A549 (cell line): ENCODE measurements at regions not wholly inside any gene's neighbourhood (a gene's known extent, or its start where the extent isn't known, plus 50 kb on each side); places are given as distances from the start of the nearest gene placed in this dataset.

ENCODE experiments used
- ATAC-seq, 2 experiments: fragments of 200-7000 bp in 1 of 2; fragments of >200 bp in 1 of 2; cut with Nextera tagmentation in 1 of 2; cut with Tn5 transposase in 1 of 2; 3 replicates each; pipeline versions ENCODE4 v1.8.0 to v1.9.1; 2018 to 2020; ENCODE audit warnings: mild to moderate bottlenecking in 1 of 2, moderate library complexity in 1 of 2
- CTCF ChIA-PET: fragments of 300-600 bp; sonication (Branson Sonifier 250); formaldehyde crosslinking; extraction: SDS; loops from one replicate; lab custom pipeline; 2021; ENCODE audit warnings: antibody characterized with exemption, inconsistent platforms; lab: Yijun Ruan, JAX
- POLR2A ChIA-PET: fragments of 350-600 bp; formaldehyde crosslinking; extraction: SDS; loops from one replicate; lab custom pipeline; 2021; ENCODE audit warnings: antibody characterized with exemption, inconsistent platforms; lab: Yijun Ruan, JAX
- DNase-seq, 2 experiments: peaks; one replicate each; pipeline versions ENCODE4 v3.0.0 to v3.0.0-alpha.2; 2011 to 2016; ENCODE audit warnings: low read depth in 1 of 2, low spot score in 1 of 2
- FAIRE-seq: peaks from 2 replicates; lab custom pipeline; 2011; peaks lifted over from hg19 to GRCh38; lab: Jason Lieb, UNC
- H3K27ac ChIP-seq, 2 experiments: fragments of >200 bp; sonication (Bioruptor Twin); formaldehyde crosslinking; 3 replicates each; pipeline ENCODE4 v1.5.1; 2016 to 2017
- H3K4me1 ChIP-seq: fragments of >200 bp; sonication (Bioruptor Twin); formaldehyde crosslinking; 3 replicates; pipeline ENCODE4 v1.6.1; 2016
- H3K4me2 ChIP-seq: fragments of >200 bp; sonication (Bioruptor Twin); formaldehyde crosslinking; 3 replicates; pipeline ENCODE4 v1.6.1; 2016
- H3K4me3 ChIP-seq: fragments of >200 bp; sonication (Bioruptor Twin); formaldehyde crosslinking; 3 replicates; pipeline ENCODE4 v1.5.1; 2016
- H3K9me3 ChIP-seq: fragments of >200 bp; sonication (Bioruptor Twin); formaldehyde crosslinking; 3 replicates; pipeline ENCODE4 v1.6.1; 2016
- BHLHE40 ChIP-seq: IDR thresholded peaks from 2 replicates; pipeline ENCODE4 v1.6.1; 2012; ENCODE audit warnings: low read depth, low read length, inconsistent platforms
- CEBPB ChIP-seq, 2 experiments: fragments of >200 bp in 1 of 2; sonication (Bioruptor Twin) in 1 of 2; formaldehyde crosslinking in 1 of 2; IDR thresholded peaks; 2 replicates each; pipeline ENCODE4 v1.6.1; 2012 to 2016
- CHD2 ChIP-seq: fragments of 150-350 bp; IDR thresholded peaks from 2 replicates; pipeline ENCODE4 v1.6.1; 2014; ENCODE audit warnings: low read length; ENCODE audit not compliant: partially characterized antibody
- EHF ChIP-seq: fragments of 250-450 bp; sonication (Bioruptor Pico); IDR thresholded peaks from 2 replicates; pipeline ENCODE4 v1.5.0; 2020; ENCODE audit warnings: mild to moderate bottlenecking
- FOSB ChIP-seq: fragments of 250-450 bp; sonication (Bioruptor Pico); IDR thresholded peaks from 2 replicates; pipeline ENCODE4 v1.5.0; 2020; ENCODE audit warnings: mild to moderate bottlenecking, moderate library complexity
- FOXS1 ChIP-seq: fragments of 250-450 bp; sonication (Bioruptor Pico); IDR thresholded peaks from 2 replicates; pipeline ENCODE4 v1.5.0; 2020; ENCODE audit warnings: mild to moderate bottlenecking, moderate library complexity
- GATA3 ChIP-seq: IDR thresholded peaks from 2 replicates; pipeline ENCODE4 v1.6.1; 2012; ENCODE audit warnings: borderline replicate concordance
- HDAC2 ChIP-seq: fragments of 200-600 bp; sonication (generic); IDR thresholded peaks from 2 replicates; pipeline ENCODE4 v1.6.1; 2016
- HOXA7 ChIP-seq: fragments of 250-450 bp; sonication (Bioruptor Pico); IDR thresholded peaks from 2 replicates; pipeline ENCODE4 v1.5.0; 2020; ENCODE audit warnings: mild to moderate bottlenecking, moderate library complexity
- HOXB13 ChIP-seq: fragments of 250-450 bp; sonication (Bioruptor Pico); IDR thresholded peaks from 2 replicates; pipeline ENCODE4 v1.5.0; 2020; ENCODE audit warnings: low read depth, mild to moderate bottlenecking, moderate library complexity
- JUN ChIP-seq, 2 experiments: fragments of >200 bp; sonication (Bioruptor Twin); formaldehyde crosslinking; IDR thresholded peaks; 2 replicates in 1 of 2; 3 replicates in 1 of 2; pipeline ENCODE4 v1.6.1; 2016 to 2017
- KDM5A ChIP-seq: fragments of 200-600 bp; sonication (generic); IDR thresholded peaks from 2 replicates; pipeline ENCODE4 v1.6.1; 2016; ENCODE audit warnings: antibody characterized with exemption, mild to moderate bottlenecking
- MAFK ChIP-seq: fragments of 450-650 bp; IDR thresholded peaks from 2 replicates; pipeline ENCODE4 v1.6.1; 2014; ENCODE audit not compliant: partially characterized antibody
- MYC ChIP-seq: IDR thresholded peaks from 2 replicates; pipeline ENCODE4 v1.6.1; 2012; ENCODE audit warnings: mild to moderate bottlenecking, inconsistent platforms, low read length, improper control_type of control experiment, borderline replicate concordance
- NPAS2 ChIP-seq: fragments of 250-450 bp; sonication (Bioruptor Pico); IDR thresholded peaks from 2 replicates; pipeline ENCODE4 v1.8.0; 2022; ENCODE audit warnings: mild to moderate bottlenecking, moderate library complexity, borderline replicate concordance
- PHF8 ChIP-seq: fragments of 200-600 bp; sonication (generic); IDR thresholded peaks from 2 replicates; pipeline ENCODE4 v1.6.1; 2016; ENCODE audit warnings: low read depth, mild to moderate bottlenecking, antibody characterized with exemption, moderate library complexity, borderline replicate concordance
- RARB ChIP-seq: fragments of 250-450 bp; sonication (Bioruptor Pico); IDR thresholded peaks from 2 replicates; pipeline ENCODE4 v1.8.0; 2021; ENCODE audit warnings: mild to moderate bottlenecking, moderate library complexity
- RFX5 ChIP-seq: fragments of 450-650 bp; IDR thresholded peaks from 2 replicates; pipeline ENCODE4 v1.7.1; 2014; ENCODE audit warnings: antibody characterized with exemption, mild to moderate bottlenecking, moderate library complexity
- SREBF2 ChIP-seq: fragments of 450-650 bp; IDR thresholded peaks from 2 replicates; pipeline ENCODE4 v1.6.1; 2014; ENCODE audit warnings: mild to moderate bottlenecking, moderate library complexity
- TFCP2L1 ChIP-seq: fragments of 250-450 bp; sonication (Bioruptor Pico); IDR thresholded peaks from 2 replicates; pipeline ENCODE4 v1.5.0; 2021; ENCODE audit warnings: mild to moderate bottlenecking
- TP53 ChIP-seq: fragments of 250-450 bp; sonication (Bioruptor Pico); IDR thresholded peaks from 2 replicates; pipeline ENCODE4 v1.5.0; 2021; ENCODE audit warnings: mild to moderate bottlenecking, moderate library complexity
- ZNF302 ChIP-seq: fragments of 250-450 bp; sonication (Bioruptor Pico); IDR thresholded peaks from 2 replicates; pipeline ENCODE4 v1.9.0; 2021; ENCODE audit warnings: inconsistent platforms, mild to moderate bottlenecking, moderate library complexity
- ZSCAN20 ChIP-seq: fragments of 250-450 bp; sonication (Bioruptor Pico); IDR thresholded peaks from 2 replicates; pipeline ENCODE4 v1.8.0; 2022; ENCODE audit warnings: mild to moderate bottlenecking, moderate library complexity
- whole genome bisulfite sequencing: methylation state at CpG from one replicate; pipeline ENCODE4 v1.1.6; 2017; ENCODE audit errors: missing lambda C conversion rate; 5-methylcytosine and 5-hydroxymethylcytosine counted together
- TF ChIP-seq, protein P1 (sequence below): fragments of 250-450 bp; sonication (Bioruptor Pico); IDR thresholded peaks from 2 replicates; pipeline ENCODE4 v1.5.0; 2021; ENCODE audit warnings: mild to moderate bottlenecking, moderate library complexity, borderline replicate concordance
- TF ChIP-seq, protein P2 (sequence below): IDR thresholded peaks from 2 replicates; pipeline ENCODE4 v1.6.1; 2012; ENCODE audit warnings: low read depth, borderline replicate concordance
- TF ChIP-seq, protein P3 (sequence below): fragments of >200 bp; sonication (Bioruptor Twin); formaldehyde crosslinking; IDR thresholded peaks from 3 replicates; pipeline ENCODE4 v1.6.1; 2016
- TF ChIP-seq, protein P4 (sequence below): fragments of 150-350 bp; IDR thresholded peaks from 2 replicates; pipeline ENCODE4 v1.6.1; 2014; ENCODE audit warnings: low read depth, mild to moderate bottlenecking, low read length
- TF ChIP-seq, protein P5 (sequence below): fragments of 450-650 bp; IDR thresholded peaks from 2 replicates; pipeline ENCODE4 v1.6.1; 2014; ENCODE audit warnings: antibody characterized with exemption
- TF ChIP-seq, protein P6 (sequence below): fragments of >200 bp; sonication (Bioruptor Twin); formaldehyde crosslinking; IDR thresholded peaks from 2 replicates; pipeline ENCODE4 v1.6.1; 2016

DNA sequence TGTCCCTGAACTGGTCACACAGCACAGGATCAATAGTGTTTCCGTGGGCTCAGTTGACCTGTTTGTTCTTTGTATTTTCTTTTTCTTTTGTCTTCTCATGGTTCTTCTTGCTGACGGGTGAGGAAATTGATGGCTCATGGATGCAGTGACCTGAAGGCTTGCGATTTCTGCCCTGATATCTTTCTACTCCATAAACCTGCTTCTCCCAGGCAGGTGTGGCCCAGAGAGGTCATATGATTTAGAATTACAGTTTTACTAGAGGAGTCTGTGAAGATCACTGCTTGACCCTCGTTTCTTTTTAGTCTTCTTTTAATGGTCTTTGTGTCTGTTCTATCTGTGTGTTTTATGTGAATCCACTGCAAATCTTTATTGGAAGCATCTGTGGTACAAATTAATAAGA is 195.1 kb upstream of the KLF6 start:
- no peak for FAIRE-seq
- H3K27ac ChIP-seq: no peak overlapping the region
- no peak for DNase-seq
- no peaks in the 10 kb centered on the region for H3K4me1 ChIP-seq
- WGBS: 71% methylated on average over 4 of the region's 4 CpGs
- TF ChIP-seq CHD2 (no peak), RFX5 (no peak), BHLHE40 (no peak), MAFK (no peak), HOXB13 (CRISPR knock-in tag) (no peak), HDAC2 (no peak), MYC (no peak), FOXS1 (CRISPR knock-in tag) (no peak), FOSB (CRISPR knock-in tag) (no peak), PHF8 (no peak), KDM5A (no peak), RARB (CRISPR knock-in tag) (no peak), NPAS2 (CRISPR knock-in tag) (no peak)
- TF ChIP-seq, protein P1, sequence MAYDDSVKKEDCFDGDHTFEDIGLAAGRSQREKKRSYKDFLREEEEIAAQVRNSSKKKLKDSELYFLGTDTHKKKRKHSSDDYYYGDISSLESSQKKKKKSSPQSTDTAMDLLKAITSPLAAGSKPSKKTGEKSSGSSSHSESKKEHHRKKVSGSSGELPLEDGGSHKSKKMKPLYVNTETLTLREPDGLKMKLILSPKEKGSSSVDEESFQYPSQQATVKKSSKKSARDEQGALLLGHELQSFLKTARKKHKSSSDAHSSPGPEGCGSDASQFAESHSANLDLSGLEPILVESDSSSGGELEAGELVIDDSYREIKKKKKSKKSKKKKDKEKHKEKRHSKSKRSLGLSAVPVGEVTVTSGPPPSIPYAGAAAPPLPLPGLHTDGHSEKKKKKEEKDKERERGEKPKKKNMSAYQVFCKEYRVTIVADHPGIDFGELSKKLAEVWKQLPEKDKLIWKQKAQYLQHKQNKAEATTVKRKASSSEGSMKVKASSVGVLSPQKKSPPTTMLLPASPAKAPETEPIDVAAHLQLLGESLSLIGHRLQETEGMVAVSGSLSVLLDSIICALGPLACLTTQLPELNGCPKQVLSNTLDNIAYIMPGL: no peak
- TF ChIP-seq, protein P2, sequence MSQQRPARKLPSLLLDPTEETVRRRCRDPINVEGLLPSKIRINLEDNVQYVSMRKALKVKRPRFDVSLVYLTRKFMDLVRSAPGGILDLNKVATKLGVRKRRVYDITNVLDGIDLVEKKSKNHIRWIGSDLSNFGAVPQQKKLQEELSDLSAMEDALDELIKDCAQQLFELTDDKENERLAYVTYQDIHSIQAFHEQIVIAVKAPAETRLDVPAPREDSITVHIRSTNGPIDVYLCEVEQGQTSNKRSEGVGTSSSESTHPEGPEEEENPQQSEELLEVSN: no peak
- TF ChIP-seq, protein P3, sequence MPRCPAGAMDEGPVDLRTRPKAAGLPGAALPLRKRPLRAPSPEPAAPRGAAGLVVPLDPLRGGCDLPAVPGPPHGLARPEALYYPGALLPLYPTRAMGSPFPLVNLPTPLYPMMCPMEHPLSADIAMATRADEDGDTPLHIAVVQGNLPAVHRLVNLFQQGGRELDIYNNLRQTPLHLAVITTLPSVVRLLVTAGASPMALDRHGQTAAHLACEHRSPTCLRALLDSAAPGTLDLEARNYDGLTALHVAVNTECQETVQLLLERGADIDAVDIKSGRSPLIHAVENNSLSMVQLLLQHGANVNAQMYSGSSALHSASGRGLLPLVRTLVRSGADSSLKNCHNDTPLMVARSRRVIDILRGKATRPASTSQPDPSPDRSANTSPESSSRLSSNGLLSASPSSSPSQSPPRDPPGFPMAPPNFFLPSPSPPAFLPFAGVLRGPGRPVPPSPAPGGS: no peak
- TF ChIP-seq, protein P4, sequence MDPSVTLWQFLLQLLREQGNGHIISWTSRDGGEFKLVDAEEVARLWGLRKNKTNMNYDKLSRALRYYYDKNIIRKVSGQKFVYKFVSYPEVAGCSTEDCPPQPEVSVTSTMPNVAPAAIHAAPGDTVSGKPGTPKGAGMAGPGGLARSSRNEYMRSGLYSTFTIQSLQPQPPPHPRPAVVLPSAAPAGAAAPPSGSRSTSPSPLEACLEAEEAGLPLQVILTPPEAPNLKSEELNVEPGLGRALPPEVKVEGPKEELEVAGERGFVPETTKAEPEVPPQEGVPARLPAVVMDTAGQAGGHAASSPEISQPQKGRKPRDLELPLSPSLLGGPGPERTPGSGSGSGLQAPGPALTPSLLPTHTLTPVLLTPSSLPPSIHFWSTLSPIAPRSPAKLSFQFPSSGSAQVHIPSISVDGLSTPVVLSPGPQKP: no peak
- TF ChIP-seq, protein P5, sequence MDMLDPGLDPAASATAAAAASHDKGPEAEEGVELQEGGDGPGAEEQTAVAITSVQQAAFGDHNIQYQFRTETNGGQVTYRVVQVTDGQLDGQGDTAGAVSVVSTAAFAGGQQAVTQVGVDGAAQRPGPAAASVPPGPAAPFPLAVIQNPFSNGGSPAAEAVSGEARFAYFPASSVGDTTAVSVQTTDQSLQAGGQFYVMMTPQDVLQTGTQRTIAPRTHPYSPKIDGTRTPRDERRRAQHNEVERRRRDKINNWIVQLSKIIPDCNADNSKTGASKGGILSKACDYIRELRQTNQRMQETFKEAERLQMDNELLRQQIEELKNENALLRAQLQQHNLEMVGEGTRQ: no peak
- TF ChIP-seq, protein P6, sequence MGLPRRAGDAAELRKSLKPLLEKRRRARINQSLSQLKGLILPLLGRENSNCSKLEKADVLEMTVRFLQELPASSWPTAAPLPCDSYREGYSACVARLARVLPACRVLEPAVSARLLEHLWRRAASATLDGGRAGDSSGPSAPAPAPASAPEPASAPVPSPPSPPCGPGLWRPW: no peak
- no peak for ATAC-seq
- POLR2A ChIA-PET: no interaction called here
- H3K4me3 ChIP-seq: no peak overlapping the region
- H3K9me3 ChIP-seq: no peaks in the 10 kb centered on the region
- H3K4me2 ChIP-seq: no peak overlapping the region
- CTCF ChIA-PET: no interaction called here

DNA sequence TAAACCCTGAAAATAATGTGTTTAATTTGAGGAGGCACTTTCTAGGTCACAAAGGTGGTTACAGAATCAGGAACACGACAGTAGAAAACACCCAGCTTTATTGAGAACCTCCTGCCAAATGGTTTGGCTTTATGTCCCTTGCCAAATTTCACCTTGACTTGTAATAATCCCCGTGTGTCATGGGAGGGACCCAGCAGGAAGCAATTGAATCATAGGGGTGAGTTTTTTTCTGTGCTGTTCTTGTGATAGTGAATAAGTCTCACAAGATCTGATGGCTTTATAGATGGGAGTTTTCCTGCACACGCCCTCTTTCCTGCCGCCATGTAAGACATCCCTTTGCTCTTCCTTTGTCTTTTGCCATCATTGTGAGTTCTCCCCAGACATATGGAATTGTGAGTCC is 193.8 kb upstream of the KLF6 start:
- no peak overlapping the region for H3K4me2 ChIP-seq
- no peak overlapping the region for H3K4me3 ChIP-seq
- ChIA-PET POLR2A (no interaction called here), CTCF (no interaction called here)
- ATAC-seq (no peak), FAIRE-seq (no peak), DNase-seq (no peak)
- H3K27ac ChIP-seq: no peak overlapping the region
- 61% methylated on average over 4 of the region's 4 CpGs for WGBS
- TF ChIP-seq FOSB (CRISPR knock-in tag) (no peak), EHF (no peak), TFCP2L1 (CRISPR knock-in tag) (no peak), SREBF2 (no peak), GATA3 (no peak), HDAC2 (no peak), RFX5 (no peak), KDM5A (no peak), ZSCAN20 (CRISPR knock-in tag) (no peak), HOXA7 (CRISPR knock-in tag) (no peak), ZNF302 (CRISPR knock-in tag) (no peak), CEBPB (IDR thresholded peaks at IDR 0.05) (no peak), MAFK (no peak), TP53 (no peak), JUN (IDR thresholded peaks at IDR 0.05) (no peak)
- TF ChIP-seq, protein P3: no peak
- no peaks in the 10 kb centered on the region for H3K4me1 ChIP-seq
- H3K9me3 ChIP-seq: no peaks in the 10 kb centered on the region
